Esophagus mucosa (tissue), 1 donor: ENCODE measurements at regions not wholly inside any gene's neighbourhood (a gene's known extent, or its start where the extent isn't known, plus 50 kb on each side); places are given as distances from the start of the nearest gene placed in this dataset.
"Not testable (repeated sequence)": the region's sequence is repeated elsewhere in the genome, so short reads cannot be mapped to it uniquely, and the experiment has no call there.

ENCODE experiments used
- ATAC-seq: fragments of 200-7000 bp; cut with Tn5 transposase; one replicate; pipeline ENCODE4 v1.9.1; 2020
- donor health status: DM: yes; HTN: yes; CAD: no.

GRCh38 chr3:176159796-176160195 is 1037.5 kb downstream of the TBL1XR1 start:
- ATAC-seq, result no peak

- ATAC-seq, result no peak
Observed at GRCh38 chr3:176155012-176155411, 1042.3 kb downstream of the TBL1XR1 start.

- no peak for ATAC-seq
Observed at GRCh38 chr3:176149567-176149966, 1047.7 kb downstream of the TBL1XR1 start.

- no peak for ATAC-seq
Observed at GRCh38 chr3:176147251-176147650, 1050.0 kb downstream of the TBL1XR1 start.

- ATAC-seq, result no peak
Observed at GRCh38 chr3:176141837-176142236, 1055.4 kb downstream of the TBL1XR1 start.

- no peak for ATAC-seq
Observed at GRCh38 chr3:176120507-176120906, 1076.8 kb downstream of the TBL1XR1 start.

GRCh38 chr3:176119826-176120225 is 1077.5 kb downstream of the TBL1XR1 start:
- ATAC-seq, result no peak

- ATAC-seq, result no peak
Observed at GRCh38 chr3:176106380-176106779, 1090.9 kb downstream of the TBL1XR1 start.

- no peak for ATAC-seq
Observed at GRCh38 chr3:176097027-176097426, 1100.3 kb downstream of the TBL1XR1 start.

GRCh38 chr3:176093892-176094291 is 1103.4 kb downstream of the TBL1XR1 start:
- not testable (repeated sequence) for ATAC-seq

GRCh38 chr3:176090727-176091126 is 1106.6 kb downstream of the TBL1XR1 start:
- no peak for ATAC-seq

GRCh38 chr3:176088962-176089383 is 1108.3 kb downstream of the TBL1XR1 start:
- ATAC-seq, result no peak

- no peak for ATAC-seq
Observed at GRCh38 chr3:176087066-176087697, 1110.1 kb downstream of the TBL1XR1 start.

GRCh38 chr3:176079785-176080184 is 1117.5 kb downstream of the TBL1XR1 start:
- no peak for ATAC-seq

- no peak for ATAC-seq
Observed at GRCh38 chr3:176078906-176079305, 1118.4 kb downstream of the TBL1XR1 start.

- no peak for ATAC-seq
Observed at GRCh38 chr3:176075491-176075890, 1121.8 kb downstream of the TBL1XR1 start.

- no peak for ATAC-seq
Observed at GRCh38 chr3:176075046-176075445, 1122.2 kb downstream of the TBL1XR1 start.

GRCh38 chr3:176074096-176074495 is 1123.2 kb downstream of the TBL1XR1 start:
- ATAC-seq, result no peak

GRCh38 chr3:176071943-176072342 is 1125.3 kb downstream of the TBL1XR1 start:
- no peak for ATAC-seq

GRCh38 chr3:176068750-176069149 is 1128.5 kb downstream of the TBL1XR1 start:
- no peak for ATAC-seq

- ATAC-seq, result no peak
Observed at GRCh38 chr3:176058856-176059255, 1138.4 kb downstream of the TBL1XR1 start.

- no peak for ATAC-seq
Observed at GRCh38 chr3:176055836-176056235, 1141.4 kb downstream of the TBL1XR1 start.

GRCh38 chr3:176051766-176052165 is 1145.5 kb downstream of the TBL1XR1 start:
- ATAC-seq, result no peak

GRCh38 chr3:176046703-176047102 is 1150.6 kb downstream of the TBL1XR1 start:
- no peak for ATAC-seq

- ATAC-seq, result no peak
Observed at GRCh38 chr3:176041812-176042211, 1155.5 kb downstream of the TBL1XR1 start.
